ENCODE measurements at regions not wholly inside any gene's neighbourhood (a gene's known extent, or its start where the extent isn't known, plus 50 kb on each side); places are given as distances from the start of the nearest gene placed in this dataset.
"Not testable (repeated sequence)": the region's sequence is repeated elsewhere in the genome, so short reads cannot be mapped to it uniquely, and the experiment has no call there.

- not testable (repeated sequence) for DNase-seq (ENCODE audit: low read depth in 3 of 3, low spot score in 2 of 3)
Measured at GRCh38 chr7:6882321-6882721, 56.2 kb upstream of the CCZ1B start.

GRCh38 chr7:6883756-6884155 lies 57.7 kb upstream of the CCZ1B start:
- not testable (repeated sequence) for DNase-seq (ENCODE audit: low read depth in 3 of 3, low spot score in 2 of 3)

- DNase-seq (ENCODE audit: low read depth in 3 of 3, low spot score in 2 of 3), result no peak
Measured at GRCh38 chr7:6886198-6886597, 60.1 kb upstream of the CCZ1B start.

GRCh38 chr7:6888267-6889045 lies 62.4 kb upstream of the CCZ1B start:
- not testable (repeated sequence) for DNase-seq (ENCODE audit: low read depth in 3 of 3, low spot score in 2 of 3)

- DNase-seq (ENCODE audit: low read depth in 3 of 3, low spot score in 2 of 3), result no peak
Measured at GRCh38 chr7:6889252-6889812, 63.3 kb upstream of the CCZ1B start.

GRCh38 chr7:6902097-6902518 lies 76.0 kb upstream of the CCZ1B start:
- DNase-seq (ENCODE audit: low read depth in 3 of 3, low spot score in 2 of 3), result not testable (repeated sequence)

- not testable (repeated sequence) for DNase-seq (ENCODE audit: low read depth in 3 of 3, low spot score in 2 of 3)
Measured at GRCh38 chr7:6903289-6903688, 77.2 kb upstream of the CCZ1B start.

GRCh38 chr7:6903792-6904191 lies 77.7 kb upstream of the CCZ1B start:
- not testable (repeated sequence) for DNase-seq (ENCODE audit: low read depth in 3 of 3, low spot score in 2 of 3)

GRCh38 chr7:6917258-6917657 lies 91.2 kb upstream of the CCZ1B start:
- no peak for DNase-seq (ENCODE audit: low read depth in 3 of 3, low spot score in 2 of 3)

- DNase-seq (ENCODE audit: low read depth in 3 of 3, low spot score in 2 of 3), result not testable (repeated sequence)
Measured at GRCh38 chr7:6919169-6919568, 93.1 kb upstream of the CCZ1B start.

GRCh38 chr7:6924523-6924922 lies 98.4 kb upstream of the CCZ1B start:
- DNase-seq (ENCODE audit: low read depth in 3 of 3, low spot score in 2 of 3), result not testable (repeated sequence)

- not testable (repeated sequence) for DNase-seq (ENCODE audit: low read depth in 3 of 3, low spot score in 2 of 3)
Measured at GRCh38 chr7:6926193-6927174, 100.4 kb upstream of the CCZ1B start.

- DNase-seq (ENCODE audit: low read depth in 3 of 3, low spot score in 2 of 3), result not testable (repeated sequence)
Measured at GRCh38 chr7:6927643-6928042, 101.6 kb upstream of the CCZ1B start.

GRCh38 chr7:6929588-6929987 lies 103.5 kb upstream of the CCZ1B start:
- DNase-seq (ENCODE audit: low read depth in 3 of 3, low spot score in 2 of 3), result not testable (repeated sequence)

- DNase-seq (ENCODE audit: low read depth in 3 of 3, low spot score in 2 of 3), result not testable (repeated sequence)
Measured at GRCh38 chr7:6930081-6930635, 104.1 kb upstream of the CCZ1B start.

GRCh38 chr7:6930787-6931186 lies 104.7 kb upstream of the CCZ1B start:
- DNase-seq (ENCODE audit: low read depth in 3 of 3, low spot score in 2 of 3), result not testable (repeated sequence)

GRCh38 chr7:6931456-6931855 lies 105.4 kb upstream of the CCZ1B start:
- DNase-seq (ENCODE audit: low read depth in 3 of 3, low spot score in 2 of 3), result not testable (repeated sequence)

GRCh38 chr7:6933954-6934632 lies 108.0 kb upstream of the CCZ1B start:
- not testable (repeated sequence) for DNase-seq (ENCODE audit: low read depth in 3 of 3, low spot score in 2 of 3)

GRCh38 chr7:6934981-6935380 lies 108.9 kb upstream of the CCZ1B start:
- no peak for DNase-seq (ENCODE audit: low read depth in 3 of 3, low spot score in 2 of 3)

GRCh38 chr7:6936626-6937025 lies 110.6 kb upstream of the CCZ1B start:
- DNase-seq (ENCODE audit: low read depth in 3 of 3, low spot score in 2 of 3), result not testable (repeated sequence)

All from right renal cortex interstitium (tissue), 3 donors.